Kidney (tissue), 13 donors: ENCODE measurements at regions not wholly inside any gene's neighbourhood (a gene's known extent, or its start where the extent isn't known, plus 50 kb on each side); places are given as distances from the start of the nearest gene placed in this dataset.

Experiments
- DNase-seq, 5 donors: peaks; one replicate each; pipeline ENCODE4 v3.0.0-alpha.2; 2013 to 2020
- FAIRE-seq: peaks from 2 replicates; lab custom pipeline; 2012; peaks lifted over from hg19 to GRCh38; lab: Jason Lieb, UNC
- H3K27ac ChIP-seq, 2 donors: one replicate each; pipeline ENCODE4 v1.7.0; 2013; ENCODE audit warnings: low read depth in 2 of 2, low read length in 2 of 2, inconsistent platforms in 1 of 2
- H3K27me3 ChIP-seq: one replicate; pipeline ENCODE4 v1.7.1; 2013; ENCODE audit warnings: low read length, inconsistent platforms; ENCODE audit not compliant: control insufficient read depth, insufficient read depth
- H3K36me3 ChIP-seq, 3 donors: one replicate each; pipeline versions ENCODE4 v1.7.0 to v1.7.1; 2013; ENCODE audit warnings: low read length in 3 of 3, control low read depth in 1 of 3, inconsistent platforms in 1 of 3; ENCODE audit not compliant: insufficient read depth in 3 of 3, control insufficient read depth in 2 of 3
- H3K4me1 ChIP-seq, 3 donors: one replicate each; pipeline versions ENCODE4 v1.7.0 to v1.7.1; 2013; ENCODE audit warnings: low read length in 3 of 3, inconsistent platforms in 1 of 3, low read depth in 1 of 3; ENCODE audit not compliant: control insufficient read depth in 2 of 3, insufficient read depth in 2 of 3
- H3K4me3 ChIP-seq, 3 donors: one replicate each; pipeline versions ENCODE4 v1.7.0 to v1.8.1; 2013; ENCODE audit warnings: low read length in 3 of 3, control low read depth in 1 of 3, inconsistent platforms in 1 of 3
- H3K9ac ChIP-seq, 3 donors: one replicate each; pipeline versions ENCODE4 v1.7.0 to v1.7.1; 2013; ENCODE audit warnings: low read length in 3 of 3, control low read depth in 1 of 3, inconsistent platforms in 1 of 3
- H3K9me3 ChIP-seq, 3 donors: one replicate each; pipeline versions ENCODE4 v1.7.0 to v1.7.1; 2013; ENCODE audit warnings: low read length in 3 of 3, control low read depth in 1 of 3, inconsistent platforms in 1 of 3; ENCODE audit not compliant: control insufficient read depth in 2 of 3, insufficient read depth in 1 of 3
- intact Hi-C: fragments of 100-400 bp; cut with DNase I; formaldehyde crosslinking; loops from one replicate; pipeline ENCODE4 v1.11.1; 2022
- TF ChIP-seq, protein P1 (sequence below): IDR thresholded peaks from 3 replicates; pipeline ENCODE4 v1.5.1; 2012; ENCODE audit warnings: mild to moderate bottlenecking, moderate library complexity, borderline replicate concordance; ENCODE audit not compliant: insufficient read depth; ENCODE audit errors: extremely low read depth
- donor health status: control.
- donor health status: control.
- donor health status: control.
- donor health status: control.
- donor health status: control.
- donor health status: DM: yes; HTN: yes; CAD: no.
- donor health status: Normal renal cell carcinoma (clear cell type).

DNA sequence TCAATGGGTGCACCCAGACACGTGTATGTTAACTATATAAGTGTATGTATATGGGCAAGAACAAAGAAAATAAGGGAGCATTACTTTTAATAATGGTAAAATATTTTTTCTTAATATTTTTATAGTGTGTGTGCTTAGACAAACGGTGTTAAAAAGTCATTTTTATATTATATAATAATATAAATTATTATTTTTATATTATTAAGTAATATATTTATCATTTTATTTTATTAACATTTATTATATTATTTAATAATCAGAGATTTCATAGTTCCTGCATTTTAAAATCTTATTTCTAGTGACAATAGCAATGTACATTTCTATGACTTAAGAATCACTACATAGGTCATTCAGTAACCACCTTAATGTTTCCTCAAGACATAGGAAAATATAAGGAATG is 184.4 kb downstream of the SLITRK5 start:
- FAIRE-seq, result peak; percentile 73
- intact Hi-C loops, result no loop called here

DNA sequence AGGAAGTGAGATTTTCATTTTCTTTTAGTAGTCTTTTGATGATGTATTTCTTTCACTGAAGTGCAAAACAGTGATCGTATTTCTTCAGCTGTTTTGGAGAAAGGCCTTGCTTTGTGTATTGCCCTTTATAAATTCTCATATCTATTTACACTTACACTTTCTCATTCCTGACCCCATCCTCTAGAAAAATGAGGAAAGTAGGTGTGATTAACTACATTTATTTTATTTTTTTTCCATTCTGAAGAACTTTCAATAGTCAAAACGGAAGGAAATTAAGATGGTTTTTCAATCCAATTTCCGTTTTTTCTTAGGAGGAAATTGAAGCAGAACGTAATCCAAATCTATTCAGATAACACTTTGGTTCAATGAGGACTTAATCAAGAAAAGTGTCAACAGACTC is 188.1 kb downstream of the SLITRK5 start:
- TF ChIP-seq, protein P1, sequence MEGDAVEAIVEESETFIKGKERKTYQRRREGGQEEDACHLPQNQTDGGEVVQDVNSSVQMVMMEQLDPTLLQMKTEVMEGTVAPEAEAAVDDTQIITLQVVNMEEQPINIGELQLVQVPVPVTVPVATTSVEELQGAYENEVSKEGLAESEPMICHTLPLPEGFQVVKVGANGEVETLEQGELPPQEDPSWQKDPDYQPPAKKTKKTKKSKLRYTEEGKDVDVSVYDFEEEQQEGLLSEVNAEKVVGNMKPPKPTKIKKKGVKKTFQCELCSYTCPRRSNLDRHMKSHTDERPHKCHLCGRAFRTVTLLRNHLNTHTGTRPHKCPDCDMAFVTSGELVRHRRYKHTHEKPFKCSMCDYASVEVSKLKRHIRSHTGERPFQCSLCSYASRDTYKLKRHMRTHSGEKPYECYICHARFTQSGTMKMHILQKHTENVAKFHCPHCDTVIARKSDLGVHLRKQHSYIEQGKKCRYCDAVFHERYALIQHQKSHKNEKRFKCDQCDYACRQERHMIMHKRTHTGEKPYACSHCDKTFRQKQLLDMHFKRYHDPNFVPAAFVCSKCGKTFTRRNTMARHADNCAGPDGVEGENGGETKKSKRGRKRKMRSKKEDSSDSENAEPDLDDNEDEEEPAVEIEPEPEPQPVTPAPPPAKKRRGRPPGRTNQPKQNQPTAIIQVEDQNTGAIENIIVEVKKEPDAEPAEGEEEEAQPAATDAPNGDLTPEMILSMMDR, result no peak
- Histone ChIP-seq H3K9ac (no peak overlapping the region), H3K27ac (no peak overlapping the region), H3K4me3 (no peak overlapping the region), H3K27me3 (no peaks in the 10 kb centered on the region), H3K36me3 (no peaks in the 10 kb centered on the region), H3K9me3 (no peaks in the 10 kb centered on the region), H3K4me1 (no peaks in the 10 kb centered on the region)
- intact Hi-C loops, result no loop called here
- FAIRE-seq, result no peak
- DNase-seq, result no peak

More for the DNA sequence above, 184.4 kb downstream of the SLITRK5 start:
- Histone ChIP-seq H3K27me3 (no peaks in the 10 kb centered on the region), H3K27ac (no peak overlapping the region), H3K9me3 (no peaks in the 10 kb centered on the region), H3K9ac (no peak overlapping the region), H3K4me1 (no peaks in the 10 kb centered on the region), H3K4me3 (no peak overlapping the region), H3K36me3 (no peaks in the 10 kb centered on the region)
- DNase-seq, result no peak
- TF ChIP-seq, protein P1, result no peak

DNA sequence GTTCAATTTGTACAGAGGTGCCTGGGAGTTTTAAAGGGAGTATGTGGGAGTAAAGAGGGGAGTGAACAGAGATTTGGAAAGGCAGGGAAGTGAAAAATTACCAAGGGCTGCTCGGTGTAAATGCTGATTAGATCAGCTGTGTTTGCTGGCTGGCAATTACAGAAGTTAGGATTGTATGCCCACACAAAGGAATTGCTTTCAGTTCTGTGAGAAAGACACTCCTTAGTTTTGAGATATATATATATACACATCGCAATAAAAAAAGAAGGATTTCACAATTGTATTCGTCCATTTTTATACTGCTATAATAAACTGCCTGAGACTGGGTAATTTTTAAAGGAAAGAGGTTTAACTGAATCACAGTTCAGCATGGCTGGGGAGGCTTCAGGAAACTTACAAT is 196.3 kb downstream of the SLITRK5 start:
- FAIRE-seq (no peak), DNase-seq (peak in 1 of 5 donors; percentile 4)
- H3K9me3 ChIP-seq, result no peaks in the 10 kb centered on the region
- H3K36me3 ChIP-seq, result no peaks in the 10 kb centered on the region
- no peak overlapping the region for H3K9ac ChIP-seq
- H3K27me3 ChIP-seq, result no peaks in the 10 kb centered on the region
- TF ChIP-seq, protein P1, result no peak
- H3K27ac ChIP-seq, result no peak overlapping the region
- intact Hi-C loops, result no loop called here
- H3K4me3 ChIP-seq, result no peak overlapping the region
- H3K4me1 ChIP-seq, result no peaks in the 10 kb centered on the region

DNA sequence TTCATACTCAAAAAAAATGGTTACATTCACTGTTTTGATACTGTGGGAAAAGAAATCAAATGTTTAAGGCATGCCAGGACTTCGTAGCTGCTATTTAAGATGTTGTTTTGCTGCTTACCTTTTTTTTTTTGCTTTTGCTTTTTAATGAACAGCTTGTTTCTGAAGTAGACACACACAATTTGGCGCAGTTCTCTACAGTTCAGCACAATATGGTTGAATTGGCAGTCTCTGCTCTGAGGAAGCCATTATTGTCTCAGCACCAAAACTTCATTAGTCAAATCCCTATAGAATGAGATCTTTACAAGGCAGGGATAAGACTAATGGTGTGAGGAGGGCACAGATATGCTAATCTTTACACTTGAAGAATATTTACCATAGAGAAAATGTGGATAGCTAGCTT is 197.6 kb downstream of the SLITRK5 start:
- Histone ChIP-seq H3K27ac (no peak overlapping the region), H3K9ac (no peak overlapping the region), H3K4me3 (no peak overlapping the region), H3K9me3 (no peaks in the 10 kb centered on the region), H3K36me3 (no peaks in the 10 kb centered on the region), H3K27me3 (no peaks in the 10 kb centered on the region), H3K4me1 (no peaks in the 10 kb centered on the region)
- DNase-seq (no peak), FAIRE-seq (no peak)
- TF ChIP-seq, protein P1, result no peak
- intact Hi-C loops, result no loop called here
